ENCODE measurements at regions not wholly inside any gene's neighbourhood (a gene's known extent, or its start where the extent isn't known, plus 50 kb on each side); places are given as distances from the start of the nearest gene placed in this dataset.

GRCh38 chr13:90577726-90578125, 769.8 kb upstream of the MIR17HG start (continued):
- TF ChIP-seq ZNF639 (tag by site-specific recombination; IDR thresholded peaks at IDR 0.05) (no peak), PRDM2 (tag by site-specific recombination; IDR thresholded peaks at IDR 0.05; ENCODE audit: borderline replicate concordance) (no peak)

GRCh38 chr13:90585392-90585791, 762.1 kb upstream of the MIR17HG start:
- Histone ChIP-seq H3K27ac (ENCODE audit: extremely low read depth, low read depth, low read length) (no peak overlapping the region), H3K4me1 (ENCODE audit: control insufficient read depth, insufficient read depth, low read length) (no peaks in the 10 kb centered on the region), H3K9me3 (ENCODE audit: control insufficient read depth, insufficient read depth, low read depth, low read length) (no peaks in the 10 kb centered on the region), H3K36me3 (ENCODE audit: control insufficient read depth in 2 of 2, insufficient read depth in 1 of 2, low read length in 2 of 2) (no peaks in the 10 kb centered on the region), H3K4me3 (ENCODE audit: low read depth, low read length) (no peak overlapping the region)
- TF ChIP-seq GLIS1 (tag by site-specific recombination; IDR thresholded peaks at IDR 0.05) (no peak), ZBTB6 (tag by site-specific recombination; IDR thresholded peaks at IDR 0.05) (no peak), PBX3 (CRISPR knock-in tag; IDR thresholded peaks at IDR 0.05) (no peak), ZNF837 (tag by site-specific recombination; IDR thresholded peaks at IDR 0.05) (no peak), OVOL3 (tag by site-specific recombination; IDR thresholded peaks at IDR 0.05) (no peak), SCRT2 (tag by site-specific recombination; IDR thresholded peaks at IDR 0.05) (no peak), ZNF677 (tag by site-specific recombination; IDR thresholded peaks at IDR 0.05) (no peak), PRDM1 (tag by site-specific recombination; IDR thresholded peaks at IDR 0.05) (no peak)
- ChIA-PET CTCF (no interaction called here), POLR2A (no interaction called here)

- H3K4me1 ChIP-seq (ENCODE audit: control insufficient read depth, insufficient read depth, low read length): no peaks in the 10 kb centered on the region
- H3K27ac ChIP-seq (ENCODE audit: extremely low read depth, low read depth, low read length): no peak overlapping the region
- TF ChIP-seq SETDB1 (IDR thresholded peaks at IDR 0.05; ENCODE audit: insufficient read length, low read length) (peak; percentile 3), KLF8 (tag by site-specific recombination; IDR thresholded peaks at IDR 0.05) (no peak)
- ChIA-PET CTCF (no interaction called here), POLR2A (no interaction called here)
- H3K9me3 ChIP-seq (ENCODE audit: control insufficient read depth, insufficient read depth, low read depth, low read length): no peaks in the 10 kb centered on the region
- no peaks in the 10 kb centered on the region for H3K36me3 ChIP-seq (ENCODE audit: control insufficient read depth in 2 of 2, insufficient read depth in 1 of 2, low read length in 2 of 2)
- H3K4me3 ChIP-seq (ENCODE audit: low read depth, low read length): no peak overlapping the region
These were observed 756.1 kb upstream of the MIR17HG start for GRCh38 chr13:90591260-90591926.

Measured in HEK293 (cell line).